22Rv1 (cell line): ENCODE measurements at regions not wholly inside any gene's neighbourhood (a gene's known extent, or its start where the extent isn't known, plus 50 kb on each side); places are given as distances from the start of the nearest gene placed in this dataset.

Source experiments
- CTCF ChIP-seq: fragments of 450-650 bp; IDR thresholded peaks from 2 replicates; pipeline ENCODE4 v1.5.1; 2017; ENCODE audit warnings: mild to moderate bottlenecking
- ZFX ChIP-seq: fragments of 450-650 bp; IDR thresholded peaks from 2 replicates; pipeline ENCODE4 v1.6.1; 2017; ENCODE audit warnings: antibody characterized with exemption, borderline replicate concordance

GRCh38 chr1:98389809-98390208 is 271.7 kb upstream of the SNX7 start:
- TF ChIP-seq CTCF (no peak), ZFX (no peak)
